OCI-LY3 (cell line): ENCODE measurements at regions not wholly inside any gene's neighbourhood (a gene's known extent, or its start where the extent isn't known, plus 50 kb on each side); places are given as distances from the start of the nearest gene placed in this dataset.

Experiments
- EZH2phosphoT487 ChIP-seq: fragments of 200-600 bp; shearing (Covaris generic); IDR thresholded peaks from 2 replicates; pipeline ENCODE4 v1.6.1; 2018; ENCODE audit warnings: antibody characterized with exemption, mixed run types, low read depth
- TF ChIP-seq, protein P1 (sequence below): fragments of 200-600, 300-600 bp; sonication (generic); IDR thresholded peaks from 2 replicates; pipeline ENCODE4 v1.5.1; 2014; ENCODE audit warnings: antibody characterized with exemption, low read length, low read depth

GRCh38 chr1:232182236-232182635 lies 447.7 kb downstream of the SIPA1L2 start:
- TF ChIP-seq, protein P1, sequence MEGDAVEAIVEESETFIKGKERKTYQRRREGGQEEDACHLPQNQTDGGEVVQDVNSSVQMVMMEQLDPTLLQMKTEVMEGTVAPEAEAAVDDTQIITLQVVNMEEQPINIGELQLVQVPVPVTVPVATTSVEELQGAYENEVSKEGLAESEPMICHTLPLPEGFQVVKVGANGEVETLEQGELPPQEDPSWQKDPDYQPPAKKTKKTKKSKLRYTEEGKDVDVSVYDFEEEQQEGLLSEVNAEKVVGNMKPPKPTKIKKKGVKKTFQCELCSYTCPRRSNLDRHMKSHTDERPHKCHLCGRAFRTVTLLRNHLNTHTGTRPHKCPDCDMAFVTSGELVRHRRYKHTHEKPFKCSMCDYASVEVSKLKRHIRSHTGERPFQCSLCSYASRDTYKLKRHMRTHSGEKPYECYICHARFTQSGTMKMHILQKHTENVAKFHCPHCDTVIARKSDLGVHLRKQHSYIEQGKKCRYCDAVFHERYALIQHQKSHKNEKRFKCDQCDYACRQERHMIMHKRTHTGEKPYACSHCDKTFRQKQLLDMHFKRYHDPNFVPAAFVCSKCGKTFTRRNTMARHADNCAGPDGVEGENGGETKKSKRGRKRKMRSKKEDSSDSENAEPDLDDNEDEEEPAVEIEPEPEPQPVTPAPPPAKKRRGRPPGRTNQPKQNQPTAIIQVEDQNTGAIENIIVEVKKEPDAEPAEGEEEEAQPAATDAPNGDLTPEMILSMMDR: no peak
- no peak for TF ChIP-seq EZH2phosphoT487
